ENCODE measurements at regions not wholly inside any gene's neighbourhood (a gene's known extent, or its start where the extent isn't known, plus 50 kb on each side); places are given as distances from the start of the nearest gene placed in this dataset.

DNA sequence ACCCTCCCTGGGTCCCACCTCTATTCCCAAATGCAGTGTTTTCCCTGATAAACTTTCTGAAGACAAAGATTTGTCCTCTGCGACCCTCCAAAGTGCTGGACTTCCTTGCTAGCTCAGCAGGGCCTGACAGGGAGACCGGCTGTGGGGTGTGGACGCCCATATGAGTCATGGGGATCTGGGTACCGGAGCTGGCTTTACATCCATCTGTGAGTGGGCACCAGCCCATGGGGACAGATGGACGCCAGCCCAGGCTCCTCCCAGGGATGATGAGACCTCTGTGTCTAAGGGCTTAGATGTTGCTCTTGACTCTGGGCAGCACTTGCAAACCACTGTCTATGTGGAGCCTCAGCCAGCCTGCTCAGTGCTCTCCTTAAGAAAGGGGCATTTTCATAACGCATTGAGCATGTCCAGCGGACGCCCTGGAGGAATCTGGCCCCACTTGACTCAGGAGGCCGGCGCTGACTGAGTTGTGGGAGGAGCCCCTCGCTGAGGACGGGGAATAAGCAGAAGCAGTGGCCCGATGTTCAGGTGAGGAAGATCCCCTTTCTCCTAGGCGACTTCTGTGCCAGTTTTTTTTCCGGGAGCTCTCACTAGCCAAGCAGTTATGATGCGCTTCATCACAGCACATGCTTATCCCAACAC is 229.4 kb upstream of the MYT1L start:
- WGBS, 2 donors, result 84 to 86% methylated on average over 16 of the region's 16 CpGs
- TF ChIP-seq, protein P1, sequence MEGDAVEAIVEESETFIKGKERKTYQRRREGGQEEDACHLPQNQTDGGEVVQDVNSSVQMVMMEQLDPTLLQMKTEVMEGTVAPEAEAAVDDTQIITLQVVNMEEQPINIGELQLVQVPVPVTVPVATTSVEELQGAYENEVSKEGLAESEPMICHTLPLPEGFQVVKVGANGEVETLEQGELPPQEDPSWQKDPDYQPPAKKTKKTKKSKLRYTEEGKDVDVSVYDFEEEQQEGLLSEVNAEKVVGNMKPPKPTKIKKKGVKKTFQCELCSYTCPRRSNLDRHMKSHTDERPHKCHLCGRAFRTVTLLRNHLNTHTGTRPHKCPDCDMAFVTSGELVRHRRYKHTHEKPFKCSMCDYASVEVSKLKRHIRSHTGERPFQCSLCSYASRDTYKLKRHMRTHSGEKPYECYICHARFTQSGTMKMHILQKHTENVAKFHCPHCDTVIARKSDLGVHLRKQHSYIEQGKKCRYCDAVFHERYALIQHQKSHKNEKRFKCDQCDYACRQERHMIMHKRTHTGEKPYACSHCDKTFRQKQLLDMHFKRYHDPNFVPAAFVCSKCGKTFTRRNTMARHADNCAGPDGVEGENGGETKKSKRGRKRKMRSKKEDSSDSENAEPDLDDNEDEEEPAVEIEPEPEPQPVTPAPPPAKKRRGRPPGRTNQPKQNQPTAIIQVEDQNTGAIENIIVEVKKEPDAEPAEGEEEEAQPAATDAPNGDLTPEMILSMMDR (IDR thresholded peaks at IDR 0.05), result no peak
- TF ChIP-seq POLR2A (IDR thresholded peaks at IDR 0.05), result no peak
- TF ChIP-seq POLR2AphosphoS5 (IDR thresholded peaks at IDR 0.05), result no peak
- TF ChIP-seq EP300 (IDR thresholded peaks at IDR 0.05), result no peak
- Histone ChIP-seq H3K4me1 (no peaks in the 10 kb centered on the region), H3K27ac (no peak overlapping the region), H3K27me3 (no peaks in the 10 kb centered on the region), H3K36me3 (no peaks in the 10 kb centered on the region), H3K4me3 (no peak overlapping the region), H3K9me3 (no peaks in the 10 kb centered on the region)
- no peak for DNase-seq
- intact Hi-C loops (cut with DNase I), result no loop called here

DNA sequence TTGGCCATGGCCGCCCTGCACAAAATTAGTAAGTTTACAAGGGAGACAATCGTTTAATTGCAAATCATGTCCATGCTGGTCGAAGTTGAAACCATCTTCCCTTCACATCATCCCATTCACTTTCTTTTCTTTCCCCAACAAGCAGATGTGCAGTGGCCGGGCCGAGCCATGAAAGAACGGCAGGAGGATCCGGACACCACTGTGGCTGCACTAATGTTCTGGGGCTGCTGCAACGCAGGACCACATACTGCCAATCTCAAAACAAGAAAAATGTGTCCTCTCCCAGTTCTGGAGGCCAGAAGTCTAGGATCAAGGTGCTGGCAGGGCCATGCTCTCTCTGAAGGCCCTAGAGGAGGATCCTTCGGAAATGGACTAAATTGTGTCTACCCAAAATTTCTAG is 227.4 kb upstream of the MYT1L start:
- H3K27me3 ChIP-seq, result no peaks in the 10 kb centered on the region
- DNase-seq, result no peak
- WGBS, 2 donors, result 81 to 87% methylated on average over 9 of the region's 9 CpGs
- H3K36me3 ChIP-seq, result no peaks in the 10 kb centered on the region
- no peak for TF ChIP-seq POLR2AphosphoS5 (IDR thresholded peaks at IDR 0.05)
- no peak for TF ChIP-seq EP300 (IDR thresholded peaks at IDR 0.05)
- no peak for TF ChIP-seq POLR2A (IDR thresholded peaks at IDR 0.05)
- TF ChIP-seq, protein P1 (IDR thresholded peaks at IDR 0.05), result no peak
- H3K27ac ChIP-seq, result no peak overlapping the region
- intact Hi-C loops (cut with DNase I), result no loop called here
- H3K4me3 ChIP-seq, result no peak overlapping the region
- H3K9me3 ChIP-seq, result no peaks in the 10 kb centered on the region
- H3K4me1 ChIP-seq, result no peaks in the 10 kb centered on the region

DNA sequence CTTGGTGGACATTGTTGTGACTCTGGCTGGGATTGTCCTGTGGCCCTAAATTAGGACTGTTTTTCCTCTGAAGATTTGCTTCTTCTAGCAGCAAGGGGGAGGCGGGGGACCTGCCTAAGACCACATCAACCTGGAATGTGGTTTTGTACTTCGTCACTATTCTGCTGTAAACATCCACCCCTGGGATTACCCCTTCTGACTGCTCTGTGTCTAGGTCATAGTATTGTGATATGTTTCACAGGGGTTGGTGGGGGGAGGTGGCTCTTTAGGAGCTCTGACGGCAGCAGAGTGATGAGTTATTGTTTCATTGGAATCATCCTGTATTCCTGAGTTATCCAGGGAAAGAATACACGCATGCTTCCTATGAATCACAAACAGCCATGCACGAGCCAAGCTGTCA is 226.4 kb upstream of the MYT1L start:
- TF ChIP-seq, protein P1 (IDR thresholded peaks at IDR 0.05), result no peak
- TF ChIP-seq EP300 (IDR thresholded peaks at IDR 0.05), result no peak
- no peak for TF ChIP-seq POLR2AphosphoS5 (IDR thresholded peaks at IDR 0.05)
- no peak for TF ChIP-seq POLR2A (IDR thresholded peaks at IDR 0.05)
- intact Hi-C loops (cut with DNase I), result no loop called here
- Histone ChIP-seq H3K27me3 (no peaks in the 10 kb centered on the region), H3K27ac (no peak overlapping the region), H3K4me3 (no peak overlapping the region), H3K9me3 (peaks cover 0 to 5% (median 4%) of the 10 kb centered on the region in 4 donors), H3K36me3 (no peaks in the 10 kb centered on the region), H3K4me1 (no peaks in the 10 kb centered on the region)
- DNase-seq, result no peak
- WGBS, 2 donors, result 70 to 75% methylated on average over 5 of the region's 5 CpGs

DNA sequence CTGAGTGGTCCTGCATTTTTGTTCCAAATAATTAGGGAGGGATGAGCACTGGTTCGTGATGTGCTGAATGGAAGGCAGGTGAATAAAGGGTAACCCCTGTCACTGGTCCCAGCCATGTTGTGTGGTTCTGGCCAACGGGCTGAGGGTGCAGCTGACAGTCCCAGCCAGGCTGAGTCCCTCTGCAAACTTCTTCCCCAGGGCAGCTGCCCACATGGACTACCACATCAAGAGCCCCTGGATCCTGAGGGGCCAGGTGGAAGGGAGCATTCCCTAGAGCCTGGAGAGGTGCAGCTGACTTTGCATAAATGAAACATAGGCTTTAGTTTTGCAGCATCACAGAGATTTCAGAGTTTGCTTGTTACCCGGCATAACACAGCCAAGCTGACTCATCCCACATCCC is 219.8 kb upstream of the MYT1L start:
- no peak for DNase-seq
- 59 to 81% methylated on average over 3 of the region's 3 CpGs for WGBS, 2 donors
- intact Hi-C loops (cut with DNase I), result no loop called here

More for the DNA sequence above, 219.8 kb upstream of the MYT1L start:
- H3K36me3 ChIP-seq, result no peaks in the 10 kb centered on the region
- no peaks in the 10 kb centered on the region for H3K4me1 ChIP-seq
- H3K27me3 ChIP-seq, result no peaks in the 10 kb centered on the region
- TF ChIP-seq, protein P1 (IDR thresholded peaks at IDR 0.05), result no peak
- no peak for TF ChIP-seq EP300 (IDR thresholded peaks at IDR 0.05)
- no peak for TF ChIP-seq POLR2A (IDR thresholded peaks at IDR 0.05)
- no peak for TF ChIP-seq POLR2AphosphoS5 (IDR thresholded peaks at IDR 0.05)
- no peak overlapping the region for H3K27ac ChIP-seq
- H3K9me3 ChIP-seq, result peaks cover 0 to 6% (median 5%) of the 10 kb centered on the region in 4 donors
- H3K4me3 ChIP-seq, result no peak overlapping the region

Data from sigmoid colon (tissue), 6 donors.